K562 (cell line): ENCODE measurements at regions not wholly inside any gene's neighbourhood (a gene's known extent, or its start where the extent isn't known, plus 50 kb on each side); places are given as distances from the start of the nearest gene placed in this dataset.

Experiments used
- ATAC-seq: fragments of 200-7000 bp; cut with Tn5 transposase; 3 replicates; pipeline ENCODE4 v1.9.1; 2020; ENCODE audit warnings: moderate library complexity
- BruUV-seq: library from RNA; stranded (reverse); fragments of 400-500 nt; replicated peaks from 2 replicates; lab custom pipeline; 2021; lab: Mats Ljungman, UMichigan
- CTCF ChIA-PET: fragments of 300-600 bp; formaldehyde crosslinking; extraction: SDS; loops from one replicate; lab custom pipeline; 2021; ENCODE audit warnings: low intra/inter-chr PET ratio; lab: Yijun Ruan, JAX
- POLR2A ChIA-PET: fragments of 300-600, 350-650 bp; sonication (Branson Sonifier 250); formaldehyde crosslinking; extraction: SDS; loops from one replicate; lab custom pipeline; 2021; ENCODE audit warnings: antibody characterized with exemption, inconsistent platforms; lab: Yijun Ruan, JAX
- DNase-seq, 4 experiments: peaks; one replicate each; pipeline versions ENCODE4 v3.0.0 to v3.0.0-alpha.2; 2011 to 2018; ENCODE audit warnings: low spot score in 3 of 4, mixed read lengths in 3 of 4; ENCODE audit errors: extremely low read depth in 1 of 4
- FAIRE-seq: peaks from 2 replicates; lab custom pipeline; 2011; peaks lifted over from hg19 to GRCh38; lab: Jason Lieb, UNC
- H2AFZ ChIP-seq: 2 replicates; pipeline ENCODE4 v1.6.0; 2011; ENCODE audit warnings: low read depth, low read length, control low read depth, inconsistent platforms
- H3K27ac ChIP-seq: fragments of 200-600 bp; 3 replicates; pipeline ENCODE4 v1.8.0; 2011; ENCODE audit warnings: low read depth, mild to moderate bottlenecking, control low read depth, inconsistent platforms, low read length, moderate library complexity, mixed read lengths; ENCODE audit errors: extremely low read depth
- H3K27me3 ChIP-seq, 2 experiments: fragments of 300-600 bp in 1 of 2; 2 replicates in 1 of 2; 3 replicates in 1 of 2; pipeline versions ENCODE4 v1.6.0 to v1.8.0; 2011; ENCODE audit warnings: inconsistent platforms in 2 of 2, low read length in 2 of 2, mild to moderate bottlenecking in 1 of 2, mixed read lengths in 1 of 2, moderate library complexity in 1 of 2; ENCODE audit not compliant: control insufficient read depth in 2 of 2, insufficient read depth in 2 of 2
- H3K36me3 ChIP-seq: fragments of 300-600 bp; 3 replicates; pipeline ENCODE4 v1.8.0; 2011; ENCODE audit warnings: mild to moderate bottlenecking, low read length, inconsistent platforms; ENCODE audit not compliant: control insufficient read depth, insufficient read depth
- H3K4me1 ChIP-seq, 2 experiments: fragments of 200-600 bp in 1 of 2; replicated peaks in 1 of 2; 2 replicates in 1 of 2; 3 replicates in 1 of 2; pipeline versions ENCODE4 v1.5.1 to v1.8.0; 2011; ENCODE audit warnings: inconsistent platforms in 2 of 2, low read length in 2 of 2, mild to moderate bottlenecking in 1 of 2, mixed read lengths in 1 of 2, moderate library complexity in 1 of 2; ENCODE audit not compliant: control insufficient read depth in 2 of 2, insufficient read depth in 2 of 2
- H3K4me2 ChIP-seq: 2 replicates; pipeline ENCODE4 v1.6.1; 2011; ENCODE audit warnings: low read length, control low read depth, inconsistent platforms, mixed read lengths; ENCODE audit not compliant: insufficient read depth
- H3K4me3 ChIP-seq: fragments of 200-600 bp; sonication (generic), shearing (Covaris generic); 2 replicates; pipeline ENCODE4 v1.5.1; 2016; ENCODE audit warnings: control low read depth, inconsistent platforms
- H3K79me2 ChIP-seq: fragments of 200-600 bp; 3 replicates; pipeline ENCODE4 v1.8.0; 2011; ENCODE audit warnings: low read length, inconsistent platforms; ENCODE audit not compliant: control insufficient read depth, insufficient read depth
- H3K9ac ChIP-seq, 2 experiments: 2 replicates each; pipeline versions ENCODE4 v1.6.0 to v1.6.1; 2011; ENCODE audit warnings: low read depth in 2 of 2, low read length in 2 of 2, control low read depth in 1 of 2, inconsistent platforms in 1 of 2, mild to moderate bottlenecking in 1 of 2, mixed read lengths in 1 of 2; ENCODE audit not compliant: insufficient read depth in 1 of 2
- H3K9me1 ChIP-seq: one replicate; pipeline ENCODE4 v1.6.0; 2011; ENCODE audit warnings: inconsistent platforms, mild to moderate bottlenecking, low read length, moderate library complexity; ENCODE audit not compliant: control insufficient read depth, insufficient read depth
- H3K9me3 ChIP-seq: replicated peaks from 2 replicates; pipeline ENCODE4 v1.5.1; 2011; ENCODE audit warnings: low read depth, low read length, inconsistent platforms; ENCODE audit not compliant: control insufficient read depth, insufficient read depth
- H4K20me1 ChIP-seq: replicated peaks from 2 replicates; pipeline ENCODE4 v1.6.1; 2011; ENCODE audit warnings: low read length, inconsistent platforms, mixed read lengths; ENCODE audit not compliant: control insufficient read depth, insufficient read depth
- BMI1 ChIP-seq: fragments of 150-350 bp; IDR thresholded peaks from 2 replicates; pipeline ENCODE4 v1.6.1; 2014; ENCODE audit warnings: low read length
- POLR2B ChIP-seq: fragments of 450-650 bp; IDR thresholded peaks from 2 replicates; pipeline ENCODE4 v1.6.1; 2018; ENCODE audit warnings: low read depth; ENCODE audit not compliant: partially characterized antibody
- ZNF146 ChIP-seq: IDR thresholded peaks from one replicate; pipeline ENCODE4 v1.6.1; 2018; ENCODE audit warnings: missing compliant biosample characterization; ENCODE audit not compliant: unreplicated experiment
- WGBS: fragments of 100-300 bp; shearing (Covaris generic); methylation state at CpG from one replicate; pipeline ENCODE4 v1.1.6; 2016; ENCODE audit warnings: low coverage, mixed read lengths; ENCODE audit not compliant: insufficient coverage; ENCODE audit errors: missing lambda C conversion rate; 5-methylcytosine and 5-hydroxymethylcytosine counted together
- in situ Hi-C: fragments of 300-500 bp; cut with MboI; formaldehyde crosslinking; loops from 4 replicates; pipeline ENCODE4 v1.15.0; 2018; ENCODE audit warnings: inconsistent platforms, mixed read lengths
- intact Hi-C: fragments of 100-400 bp; cut with micrococcal nuclease; formaldehyde crosslinking; loops from 2 replicates; pipeline ENCODE4 v1.14.2; 2022
- TF ChIP-seq, protein P1 (sequence below): fragments of 250-450 bp; sonication (Bioruptor Pico); IDR thresholded peaks from 2 replicates; pipeline ENCODE4 v1.4.0; 2020; ENCODE audit warnings: borderline replicate concordance
- TF ChIP-seq, protein P2 (sequence below): fragments of 200-800 bp; sonication (Bioruptor generic); IDR thresholded peaks from 2 replicates; pipeline ENCODE4 v1.6.1; 2016; ENCODE audit warnings: missing genetic modification characterization, missing compliant biosample characterization
- TF ChIP-seq, protein P3 (sequence below): sonication (generic); IDR thresholded peaks from 2 replicates; pipeline ENCODE4 v1.6.1; 2016
- TF ChIP-seq, protein P4 (sequence below): sonication (generic); formaldehyde crosslinking; IDR thresholded peaks from 2 replicates; pipeline ENCODE4 v1.8.0; 2022; ENCODE audit warnings: mild to moderate bottlenecking, missing genetic modification reagents

DNA sequence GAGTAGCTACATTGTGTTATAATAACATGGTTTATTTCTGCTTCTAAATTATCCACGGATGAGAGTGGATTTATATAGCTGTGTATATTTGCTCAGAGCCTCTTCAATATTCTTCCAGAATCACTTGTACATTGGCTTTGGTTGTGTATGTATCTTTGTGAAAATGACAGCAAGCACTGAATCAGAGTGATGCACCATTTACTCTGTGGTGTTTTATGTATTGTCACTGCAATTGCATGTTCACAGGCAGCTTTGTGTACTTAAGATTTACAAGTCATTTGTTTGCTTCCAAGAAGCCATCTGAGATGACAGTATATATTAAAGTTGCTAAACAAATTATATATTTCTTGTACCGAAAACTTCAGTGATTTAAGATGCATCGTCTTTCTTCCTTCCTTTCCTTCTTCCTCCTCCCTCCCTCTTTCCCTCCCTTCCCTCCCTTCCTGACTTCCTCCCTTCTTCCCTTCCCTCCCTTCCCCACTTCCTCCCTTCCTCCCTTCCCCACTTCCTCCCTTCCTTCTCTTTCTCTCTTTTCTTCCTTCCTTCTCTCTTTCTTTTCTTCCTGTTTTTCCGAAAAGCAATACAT lies 362.3 kb upstream of the GOLIM4 start (continued):
- TF ChIP-seq, protein P1, sequence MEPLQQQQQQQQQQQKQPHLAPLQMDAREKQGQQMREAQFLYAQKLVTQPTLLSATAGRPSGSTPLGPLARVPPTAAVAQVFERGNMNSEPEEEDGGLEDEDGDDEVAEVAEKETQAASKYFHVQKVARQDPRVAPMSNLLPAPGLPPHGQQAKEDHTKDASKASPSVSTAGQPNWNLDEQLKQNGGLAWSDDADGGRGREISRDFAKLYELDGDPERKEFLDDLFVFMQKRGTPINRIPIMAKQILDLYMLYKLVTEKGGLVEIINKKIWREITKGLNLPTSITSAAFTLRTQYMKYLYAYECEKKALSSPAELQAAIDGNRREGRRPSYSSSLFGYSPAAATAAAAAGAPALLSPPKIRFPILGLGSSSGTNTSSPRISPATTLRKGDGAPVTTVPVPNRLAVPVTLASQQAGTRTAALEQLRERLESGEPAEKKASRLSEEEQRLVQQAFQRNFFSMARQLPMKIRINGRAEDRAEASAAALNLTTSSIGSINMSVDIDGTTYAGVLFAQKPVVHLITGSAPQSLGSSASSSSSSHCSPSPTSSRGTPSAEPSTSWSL (CRISPR knock-in tag): no peak

DNA sequence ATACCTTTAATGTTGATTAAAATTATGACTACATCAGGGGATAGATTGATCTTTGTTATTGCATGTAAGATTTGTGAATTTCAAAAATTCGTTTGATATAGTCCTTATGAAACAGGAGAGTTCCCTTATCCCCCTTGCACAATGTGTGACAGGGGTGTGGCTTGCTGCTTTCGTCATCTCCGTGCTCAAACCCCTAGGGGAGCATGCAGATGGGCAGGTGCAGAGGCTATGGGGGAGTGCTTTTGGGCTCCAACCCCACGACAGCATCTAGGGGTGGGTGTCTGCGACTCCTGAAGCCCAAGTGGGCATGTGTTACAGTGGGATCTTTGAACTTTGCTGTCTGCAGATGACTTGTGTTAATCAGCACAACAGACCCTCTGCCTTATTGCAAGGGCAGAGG lies 360.1 kb upstream of the GOLIM4 start:
- Histone ChIP-seq H4K20me1 (no peaks in the 10 kb centered on the region), H3K79me2 (no peaks in the 10 kb centered on the region), H3K4me3 (no peak overlapping the region), H3K4me2 (no peak overlapping the region), H3K4me1 (no peaks in the 10 kb centered on the region), H3K9me1 (no peaks in the 10 kb centered on the region), H3K9me3 (no peaks in the 10 kb centered on the region), H2AFZ (no peak overlapping the region), H3K27me3 (no peaks in the 10 kb centered on the region), H3K9ac (no peak overlapping the region), H3K36me3 (no peaks in the 10 kb centered on the region), H3K27ac (no peak overlapping the region)
- FAIRE-seq: no peak
- 2% methylated on average over 5 of the region's 5 CpGs for WGBS
- in situ Hi-C loops: no loop called here
- ChIA-PET POLR2A (no interaction called here), CTCF (interaction anchor here (0.6 kb wide), 1 partner anchor 1096 kb away, joined by 3 read pairs; no protein-coding TSS in a partner anchor)
- no peak for DNase-seq
- no peak for ATAC-seq
- BruUV-seq: no TSS peak
- intact Hi-C loops: loop anchor here (5.0 kb wide), 1 partner anchor 399 kb away; no protein-coding TSS in a partner anchor
- TF ChIP-seq BMI1 (no peak), ZNF146 (CRISPR knock-in tag) (no peak), POLR2B (no peak)
- TF ChIP-seq, protein P2, sequence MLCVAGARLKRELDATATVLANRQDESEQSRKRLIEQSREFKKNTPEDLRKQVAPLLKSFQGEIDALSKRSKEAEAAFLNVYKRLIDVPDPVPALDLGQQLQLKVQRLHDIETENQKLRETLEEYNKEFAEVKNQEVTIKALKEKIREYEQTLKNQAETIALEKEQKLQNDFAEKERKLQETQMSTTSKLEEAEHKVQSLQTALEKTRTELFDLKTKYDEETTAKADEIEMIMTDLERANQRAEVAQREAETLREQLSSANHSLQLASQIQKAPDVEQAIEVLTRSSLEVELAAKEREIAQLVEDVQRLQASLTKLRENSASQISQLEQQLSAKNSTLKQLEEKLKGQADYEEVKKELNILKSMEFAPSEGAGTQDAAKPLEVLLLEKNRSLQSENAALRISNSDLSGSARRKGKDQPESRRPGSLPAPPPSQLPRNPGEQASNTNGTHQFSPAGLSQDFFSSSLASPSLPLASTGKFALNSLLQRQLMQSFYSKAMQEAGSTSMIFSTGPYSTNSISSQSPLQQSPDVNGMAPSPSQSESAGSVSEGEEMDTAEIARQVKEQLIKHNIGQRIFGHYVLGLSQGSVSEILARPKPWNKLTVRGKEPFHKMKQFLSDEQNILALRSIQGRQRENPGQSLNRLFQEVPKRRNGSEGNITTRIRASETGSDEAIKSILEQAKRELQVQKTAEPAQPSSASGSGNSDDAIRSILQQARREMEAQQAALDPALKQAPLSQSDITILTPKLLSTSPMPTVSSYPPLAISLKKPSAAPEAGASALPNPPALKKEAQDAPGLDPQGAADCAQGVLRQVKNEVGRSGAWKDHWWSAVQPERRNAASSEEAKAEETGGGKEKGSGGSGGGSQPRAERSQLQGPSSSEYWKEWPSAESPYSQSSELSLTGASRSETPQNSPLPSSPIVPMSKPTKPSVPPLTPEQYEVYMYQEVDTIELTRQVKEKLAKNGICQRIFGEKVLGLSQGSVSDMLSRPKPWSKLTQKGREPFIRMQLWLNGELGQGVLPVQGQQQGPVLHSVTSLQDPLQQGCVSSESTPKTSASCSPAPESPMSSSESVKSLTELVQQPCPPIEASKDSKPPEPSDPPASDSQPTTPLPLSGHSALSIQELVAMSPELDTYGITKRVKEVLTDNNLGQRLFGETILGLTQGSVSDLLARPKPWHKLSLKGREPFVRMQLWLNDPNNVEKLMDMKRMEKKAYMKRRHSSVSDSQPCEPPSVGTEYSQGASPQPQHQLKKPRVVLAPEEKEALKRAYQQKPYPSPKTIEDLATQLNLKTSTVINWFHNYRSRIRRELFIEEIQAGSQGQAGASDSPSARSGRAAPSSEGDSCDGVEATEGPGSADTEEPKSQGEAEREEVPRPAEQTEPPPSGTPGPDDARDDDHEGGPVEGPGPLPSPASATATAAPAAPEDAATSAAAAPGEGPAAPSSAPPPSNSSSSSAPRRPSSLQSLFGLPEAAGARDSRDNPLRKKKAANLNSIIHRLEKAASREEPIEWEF: no peak
- TF ChIP-seq, protein P3, sequence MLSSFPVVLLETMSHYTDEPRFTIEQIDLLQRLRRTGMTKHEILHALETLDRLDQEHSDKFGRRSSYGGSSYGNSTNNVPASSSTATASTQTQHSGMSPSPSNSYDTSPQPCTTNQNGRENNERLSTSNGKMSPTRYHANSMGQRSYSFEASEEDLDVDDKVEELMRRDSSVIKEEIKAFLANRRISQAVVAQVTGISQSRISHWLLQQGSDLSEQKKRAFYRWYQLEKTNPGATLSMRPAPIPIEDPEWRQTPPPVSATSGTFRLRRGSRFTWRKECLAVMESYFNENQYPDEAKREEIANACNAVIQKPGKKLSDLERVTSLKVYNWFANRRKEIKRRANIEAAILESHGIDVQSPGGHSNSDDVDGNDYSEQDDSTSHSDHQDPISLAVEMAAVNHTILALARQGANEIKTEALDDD: no peak
- TF ChIP-seq, protein P4, sequence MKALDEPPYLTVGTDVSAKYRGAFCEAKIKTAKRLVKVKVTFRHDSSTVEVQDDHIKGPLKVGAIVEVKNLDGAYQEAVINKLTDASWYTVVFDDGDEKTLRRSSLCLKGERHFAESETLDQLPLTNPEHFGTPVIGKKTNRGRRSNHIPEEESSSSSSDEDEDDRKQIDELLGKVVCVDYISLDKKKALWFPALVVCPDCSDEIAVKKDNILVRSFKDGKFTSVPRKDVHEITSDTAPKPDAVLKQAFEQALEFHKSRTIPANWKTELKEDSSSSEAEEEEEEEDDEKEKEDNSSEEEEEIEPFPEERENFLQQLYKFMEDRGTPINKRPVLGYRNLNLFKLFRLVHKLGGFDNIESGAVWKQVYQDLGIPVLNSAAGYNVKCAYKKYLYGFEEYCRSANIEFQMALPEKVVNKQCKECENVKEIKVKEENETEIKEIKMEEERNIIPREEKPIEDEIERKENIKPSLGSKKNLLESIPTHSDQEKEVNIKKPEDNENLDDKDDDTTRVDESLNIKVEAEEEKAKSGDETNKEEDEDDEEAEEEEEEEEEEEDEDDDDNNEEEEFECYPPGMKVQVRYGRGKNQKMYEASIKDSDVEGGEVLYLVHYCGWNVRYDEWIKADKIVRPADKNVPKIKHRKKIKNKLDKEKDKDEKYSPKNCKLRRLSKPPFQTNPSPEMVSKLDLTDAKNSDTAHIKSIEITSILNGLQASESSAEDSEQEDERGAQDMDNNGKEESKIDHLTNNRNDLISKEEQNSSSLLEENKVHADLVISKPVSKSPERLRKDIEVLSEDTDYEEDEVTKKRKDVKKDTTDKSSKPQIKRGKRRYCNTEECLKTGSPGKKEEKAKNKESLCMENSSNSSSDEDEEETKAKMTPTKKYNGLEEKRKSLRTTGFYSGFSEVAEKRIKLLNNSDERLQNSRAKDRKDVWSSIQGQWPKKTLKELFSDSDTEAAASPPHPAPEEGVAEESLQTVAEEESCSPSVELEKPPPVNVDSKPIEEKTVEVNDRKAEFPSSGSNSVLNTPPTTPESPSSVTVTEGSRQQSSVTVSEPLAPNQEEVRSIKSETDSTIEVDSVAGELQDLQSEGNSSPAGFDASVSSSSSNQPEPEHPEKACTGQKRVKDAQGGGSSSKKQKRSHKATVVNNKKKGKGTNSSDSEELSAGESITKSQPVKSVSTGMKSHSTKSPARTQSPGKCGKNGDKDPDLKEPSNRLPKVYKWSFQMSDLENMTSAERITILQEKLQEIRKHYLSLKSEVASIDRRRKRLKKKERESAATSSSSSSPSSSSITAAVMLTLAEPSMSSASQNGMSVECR (CRISPR knock-in tag): no peak
